ENCODE measurements at regions not wholly inside any gene's neighbourhood (a gene's known extent, or its start where the extent isn't known, plus 50 kb on each side); places are given as distances from the start of the nearest gene placed in this dataset.

GRCh38 chr5:107766439-107766838, 95.7 kb upstream of the EFNA5 start:
- intact Hi-C loops (cut with DNase I) = no loop called here
- H3K27me3 ChIP-seq = no peaks in the 10 kb centered on the region
- TF ChIP-seq POLR2A (IDR thresholded peaks at IDR 0.05) = no peak
- TF ChIP-seq CTCF (IDR thresholded peaks at IDR 0.05) = no peak
- H3K4me3 ChIP-seq = no peak overlapping the region
- no peaks in the 10 kb centered on the region for H3K9me3 ChIP-seq
- DNase-seq = no peak
- ATAC-seq = no peak
- no peak overlapping the region for H3K27ac ChIP-seq
- H3K4me1 ChIP-seq = no peaks in the 10 kb centered on the region
- H3K36me3 ChIP-seq = no peaks in the 10 kb centered on the region
- 67 to 72% (median 68%) methylated on average over 5 of the region's 5 CpGs for WGBS, 4 donors

- intact Hi-C loops (cut with DNase I) = no loop called here
- no peak for DNase-seq
- H3K27ac ChIP-seq = no peak overlapping the region
- H3K36me3 ChIP-seq = no peaks in the 10 kb centered on the region
- ATAC-seq = no peak
- no peaks in the 10 kb centered on the region for H3K27me3 ChIP-seq
- no peak overlapping the region for H3K4me3 ChIP-seq
- no peak for TF ChIP-seq POLR2A (IDR thresholded peaks at IDR 0.05)
- H3K4me1 ChIP-seq = no peaks in the 10 kb centered on the region
- no peaks in the 10 kb centered on the region for H3K9me3 ChIP-seq
- WGBS, 4 donors = 60 to 79% (median 68%) methylated on average over 3 of the region's 3 CpGs
Observed at GRCh38 chr5:107765805-107766063, 95.0 kb upstream of the EFNA5 start.

DNA sequence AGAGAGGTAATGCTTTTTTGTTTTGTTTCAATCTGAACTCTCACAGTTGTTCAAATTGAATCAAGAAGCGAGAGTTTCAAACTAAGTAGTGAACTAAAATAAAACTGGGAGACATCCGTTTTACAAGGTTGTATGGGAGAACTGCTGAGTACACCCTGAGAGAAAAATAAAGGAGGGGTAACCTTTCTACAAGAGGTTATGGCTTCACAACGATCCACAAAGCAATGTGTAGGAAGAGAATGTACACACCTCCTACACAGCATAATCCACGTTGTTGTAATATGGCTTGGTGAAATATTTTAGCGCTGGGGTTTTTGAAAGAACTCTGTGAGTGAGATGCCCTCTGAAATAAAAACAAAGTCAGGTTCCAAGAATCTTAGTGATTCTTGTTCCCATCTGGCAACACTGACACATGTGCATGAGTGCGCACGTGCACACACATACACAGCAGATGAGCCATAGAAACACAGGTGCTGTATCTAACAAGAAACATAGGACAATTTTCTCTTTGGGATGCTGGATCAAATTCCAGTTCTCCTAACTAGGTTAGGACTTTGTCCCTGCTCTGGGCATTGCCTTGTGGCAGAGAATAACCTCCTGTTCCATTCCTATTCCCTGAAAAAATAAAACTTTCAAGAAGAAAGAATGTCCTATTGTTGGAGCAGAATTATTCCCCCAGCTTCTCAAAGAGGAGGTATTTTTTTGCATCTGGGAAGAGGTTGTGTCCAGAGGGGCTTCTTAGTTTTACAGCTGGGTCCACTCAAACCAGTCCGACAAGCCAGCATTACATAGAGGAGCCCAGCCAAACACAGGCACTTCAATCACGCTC, 94.5 kb upstream of the EFNA5 start:
- DNase-seq = no peak
- H3K27ac ChIP-seq = no peak overlapping the region
- H3K36me3 ChIP-seq = no peaks in the 10 kb centered on the region
- WGBS, 4 donors = 77 to 82% (median 81%) methylated on average over 9 of the region's 9 CpGs
- H3K27me3 ChIP-seq = no peaks in the 10 kb centered on the region
- H3K9me3 ChIP-seq = no peaks in the 10 kb centered on the region
- intact Hi-C loops (cut with DNase I) = no loop called here
- no peaks in the 10 kb centered on the region for H3K4me1 ChIP-seq
- TF ChIP-seq CTCF (IDR thresholded peaks at IDR 0.05) (no peak), POLR2A (IDR thresholded peaks at IDR 0.05) (no peak)
- no peak for ATAC-seq
- no peak overlapping the region for H3K4me3 ChIP-seq

DNA sequence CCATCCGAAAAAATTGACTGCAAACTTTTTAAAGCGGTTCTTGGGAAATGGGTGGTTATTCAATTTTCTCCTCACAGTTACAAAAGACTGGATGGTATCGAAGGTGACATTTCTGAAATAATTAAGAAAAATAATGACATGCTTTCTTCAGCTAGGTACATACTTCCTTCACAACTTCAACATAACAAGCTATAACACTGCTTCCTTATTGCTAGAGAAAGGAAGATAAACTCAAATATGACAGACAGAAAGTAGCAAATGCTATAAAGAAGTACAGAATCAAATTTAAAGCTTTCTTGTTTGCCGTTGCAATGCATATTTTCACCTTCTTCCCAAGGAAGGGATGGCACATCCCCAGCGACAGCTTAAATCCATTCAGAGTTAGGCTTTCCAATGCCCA, 93.5 kb upstream of the EFNA5 start:
- no peaks in the 10 kb centered on the region for H3K4me1 ChIP-seq
- TF ChIP-seq CTCF (IDR thresholded peaks at IDR 0.05) (no peak), POLR2A (IDR thresholded peaks at IDR 0.05) (no peak)

GRCh38 chr5:107753427-107753826, 82.7 kb upstream of the EFNA5 start:
- H3K9me3 ChIP-seq = peaks cover 0 to 4% (median 0%) of the 10 kb centered on the region in 12 donors
- no peak for TF ChIP-seq POLR2A (IDR thresholded peaks at IDR 0.05)
- no peak for TF ChIP-seq CTCF (IDR thresholded peaks at IDR 0.05)
- DNase-seq (no peak), ATAC-seq (no peak)
- H3K4me3 ChIP-seq = no peak overlapping the region
- H3K36me3 ChIP-seq = no peaks in the 10 kb centered on the region
- no peaks in the 10 kb centered on the region for H3K27me3 ChIP-seq
- intact Hi-C loops (cut with DNase I) = no loop called here
- H3K27ac ChIP-seq = no peak overlapping the region
- WGBS, 4 donors = 90 to 95% (median 91%) methylated on average over 3 to 4 of the region's 4 CpGs
- no peaks in the 10 kb centered on the region for H3K4me1 ChIP-seq

More for the DNA sequence above, 93.5 kb upstream of the EFNA5 start:
- H3K36me3 ChIP-seq = no peaks in the 10 kb centered on the region
- H3K27ac ChIP-seq = no peak overlapping the region
- H3K27me3 ChIP-seq = no peaks in the 10 kb centered on the region
- intact Hi-C loops (cut with DNase I) = no loop called here
- WGBS, 4 donors = 90 to 92% (median 91%) methylated on average over 5 of the region's 5 CpGs
- no peak overlapping the region for H3K4me3 ChIP-seq
- DNase-seq (no peak), ATAC-seq (no peak)
- H3K9me3 ChIP-seq = no peaks in the 10 kb centered on the region

All from heart left ventricle (tissue), 16 donors.